Suppressor macrophage (primary cell): ENCODE measurements at regions not wholly inside any gene's neighbourhood (a gene's known extent, or its start where the extent isn't known, plus 50 kb on each side); places are given as distances from the start of the nearest gene placed in this dataset.
A peak's percentile ranks its signal among the peaks of the same experiment; 100 is the strongest.

Experiments
- DNase-seq, 4 experiments: peaks; one replicate each; pipeline ENCODE4 v3.0.0-alpha.2; 2020 to 2022

GRCh38 chr18:25810736-25811135, 279.7 kb downstream of the SS18 start:
- DNase-seq, result no peak

- no peak for DNase-seq
Measured at GRCh38 chr18:25805939-25806338, 284.5 kb downstream of the SS18 start.

GRCh38 chr18:25805323-25805722, 285.1 kb downstream of the SS18 start:
- peak; percentile 7 to 60 (median 40) for DNase-seq

- no peak for DNase-seq
Measured at GRCh38 chr18:25799231-25799630, 291.2 kb downstream of the SS18 start.

- DNase-seq, result no peak
Measured at GRCh38 chr18:25798046-25798445, 292.4 kb downstream of the SS18 start.

GRCh38 chr18:25795213-25795612, 295.2 kb downstream of the SS18 start:
- DNase-seq, result no peak

GRCh38 chr18:25787276-25787675, 303.1 kb downstream of the SS18 start:
- no peak for DNase-seq

- no peak for DNase-seq
Measured at GRCh38 chr18:25786758-25787157, 303.7 kb downstream of the SS18 start.

- no peak for DNase-seq
Measured at GRCh38 chr18:25780105-25780504, 310.3 kb downstream of the SS18 start.

GRCh38 chr18:25771796-25772195, 318.6 kb downstream of the SS18 start:
- no peak for DNase-seq

- DNase-seq, result no peak
Measured at GRCh38 chr18:25764777-25765176, 325.6 kb downstream of the SS18 start.

- no peak for DNase-seq
Measured at GRCh38 chr18:25759111-25759510, 331.3 kb downstream of the SS18 start.

GRCh38 chr18:25743646-25744151, 346.7 kb downstream of the SS18 start:
- DNase-seq, result no peak

- DNase-seq, result no peak
Measured at GRCh38 chr18:25739376-25739775, 351.0 kb downstream of the SS18 start.

- no peak for DNase-seq
Measured at GRCh38 chr18:25737710-25738311, 352.6 kb downstream of the SS18 start.

- no peak for DNase-seq
Measured at GRCh38 chr18:25736516-25736915, 353.9 kb downstream of the SS18 start.

- no peak for DNase-seq
Measured at GRCh38 chr18:25735459-25735858, 355.0 kb downstream of the SS18 start.

- no peak for DNase-seq
Measured at GRCh38 chr18:25734336-25734735, 356.1 kb downstream of the SS18 start.

GRCh38 chr18:25732862-25733261, 357.6 kb downstream of the SS18 start:
- DNase-seq, result no peak

- no peak for DNase-seq
Measured at GRCh38 chr18:25729072-25729471, 361.3 kb downstream of the SS18 start.

GRCh38 chr18:25727281-25727985, 363.0 kb downstream of the SS18 start:
- no peak for DNase-seq

GRCh38 chr18:25726298-25726697, 364.1 kb downstream of the SS18 start:
- no peak for DNase-seq

- DNase-seq, result no peak
Measured at GRCh38 chr18:25725501-25725900, 364.9 kb downstream of the SS18 start.

- no peak for DNase-seq
Measured at GRCh38 chr18:25724997-25725396, 365.4 kb downstream of the SS18 start.
